GM12875 (cell line): ENCODE measurements at regions not wholly inside any gene's neighbourhood (a gene's known extent, or its start where the extent isn't known, plus 50 kb on each side); places are given as distances from the start of the nearest gene placed in this dataset.
A peak's percentile ranks its signal among the peaks of the same experiment; 100 is the strongest.

ENCODE experiments used
- H3K4me3 ChIP-seq: one replicate; pipeline ENCODE4 v1.5.1; 2011; ENCODE audit warnings: low read depth, low read length, control low read depth
- TF ChIP-seq, protein P1 (sequence below): IDR thresholded peaks from 2 replicates; pipeline ENCODE4 v1.5.1; 2011; ENCODE audit warnings: low read depth, mild to moderate bottlenecking, control low read depth, inconsistent platforms, low read length, moderate library complexity, borderline replicate concordance; ENCODE audit not compliant: insufficient read depth

DNA sequence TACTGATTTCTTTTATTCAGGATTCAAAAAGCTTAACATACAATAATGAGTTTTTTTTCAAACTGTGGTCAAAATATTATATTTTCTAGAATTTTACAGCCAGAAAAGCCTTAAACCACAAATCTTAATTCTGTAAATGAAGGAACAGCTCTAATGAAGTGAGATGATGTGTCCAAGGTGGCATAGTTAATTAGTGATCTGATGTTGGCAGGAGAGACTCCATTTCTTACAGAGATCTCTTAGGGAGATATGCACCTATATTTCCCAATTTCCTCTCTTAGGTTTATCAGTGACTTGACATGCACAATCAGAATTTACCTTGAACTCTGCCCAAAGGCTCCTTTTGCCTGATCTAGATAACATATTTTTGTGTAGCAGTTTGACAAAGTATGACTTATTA is 211.1 kb upstream of the ZNF804B start:
- no peak overlapping the region for H3K4me3 ChIP-seq
- TF ChIP-seq, protein P1, sequence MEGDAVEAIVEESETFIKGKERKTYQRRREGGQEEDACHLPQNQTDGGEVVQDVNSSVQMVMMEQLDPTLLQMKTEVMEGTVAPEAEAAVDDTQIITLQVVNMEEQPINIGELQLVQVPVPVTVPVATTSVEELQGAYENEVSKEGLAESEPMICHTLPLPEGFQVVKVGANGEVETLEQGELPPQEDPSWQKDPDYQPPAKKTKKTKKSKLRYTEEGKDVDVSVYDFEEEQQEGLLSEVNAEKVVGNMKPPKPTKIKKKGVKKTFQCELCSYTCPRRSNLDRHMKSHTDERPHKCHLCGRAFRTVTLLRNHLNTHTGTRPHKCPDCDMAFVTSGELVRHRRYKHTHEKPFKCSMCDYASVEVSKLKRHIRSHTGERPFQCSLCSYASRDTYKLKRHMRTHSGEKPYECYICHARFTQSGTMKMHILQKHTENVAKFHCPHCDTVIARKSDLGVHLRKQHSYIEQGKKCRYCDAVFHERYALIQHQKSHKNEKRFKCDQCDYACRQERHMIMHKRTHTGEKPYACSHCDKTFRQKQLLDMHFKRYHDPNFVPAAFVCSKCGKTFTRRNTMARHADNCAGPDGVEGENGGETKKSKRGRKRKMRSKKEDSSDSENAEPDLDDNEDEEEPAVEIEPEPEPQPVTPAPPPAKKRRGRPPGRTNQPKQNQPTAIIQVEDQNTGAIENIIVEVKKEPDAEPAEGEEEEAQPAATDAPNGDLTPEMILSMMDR = no peak

GRCh38 chr7:88546808-88547207 is 212.7 kb upstream of the ZNF804B start:
- H3K4me3 ChIP-seq = no peak overlapping the region
- TF ChIP-seq, protein P1 = peak; percentile 59

DNA sequence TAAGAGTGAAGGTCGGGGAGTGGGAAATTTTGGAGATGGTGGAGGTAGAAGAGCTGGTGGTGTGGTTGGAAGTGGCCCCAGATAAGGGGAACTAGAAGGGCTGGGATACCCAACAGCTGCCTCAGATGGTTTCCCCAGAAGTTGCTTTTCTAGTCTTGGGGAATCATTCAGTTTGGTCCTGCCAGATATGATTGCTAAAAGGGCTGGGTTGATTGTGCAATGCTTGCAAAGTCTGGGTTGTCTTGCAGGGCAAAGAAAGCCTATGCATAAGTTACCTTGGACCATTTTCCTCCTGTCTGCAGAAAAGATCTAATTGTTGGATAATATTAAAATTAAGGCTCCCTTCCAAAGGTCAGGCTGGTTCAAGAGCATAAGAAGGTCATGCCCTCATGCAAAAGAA is 213.8 kb upstream of the ZNF804B start:
- TF ChIP-seq, protein P1 = no peak
- no peak overlapping the region for H3K4me3 ChIP-seq

- TF ChIP-seq, protein P1 = no peak
- H3K4me3 ChIP-seq = no peak overlapping the region
Measured at GRCh38 chr7:88540012-88540411, 219.5 kb upstream of the ZNF804B start.

- TF ChIP-seq, protein P1 = no peak
- H3K4me3 ChIP-seq = no peak overlapping the region
Measured at GRCh38 chr7:88539518-88539917, 220.0 kb upstream of the ZNF804B start.

- TF ChIP-seq, protein P1 = no peak
- no peak overlapping the region for H3K4me3 ChIP-seq
Measured at GRCh38 chr7:88523645-88524044, 217.0 kb upstream of the STEAP4 start.

DNA sequence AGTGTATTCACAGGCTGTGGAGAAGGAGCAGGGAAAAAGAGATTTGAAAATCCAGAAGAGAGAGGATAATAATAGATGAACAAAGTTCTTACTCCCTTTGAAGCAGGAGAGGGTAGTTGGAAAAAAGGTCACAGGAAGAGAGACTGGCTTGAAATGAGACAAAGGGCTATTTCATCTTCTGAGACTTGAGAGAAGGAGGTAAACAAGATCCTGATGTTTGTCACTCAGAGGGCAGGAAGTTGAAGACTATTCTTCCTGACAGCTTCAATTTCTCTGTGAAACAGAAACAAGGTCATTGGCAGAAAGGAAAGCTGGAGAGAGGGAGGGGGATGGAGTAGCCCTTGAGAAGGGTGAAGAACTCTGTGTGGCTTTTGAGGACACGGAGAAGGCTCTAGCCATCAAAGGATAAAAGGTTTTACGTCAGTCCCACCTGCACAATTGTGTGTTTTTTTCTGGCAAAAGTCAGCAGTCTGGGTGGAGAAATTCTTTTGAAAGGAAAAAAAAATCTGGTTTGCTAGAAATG is 216.1 kb upstream of the STEAP4 start:
- H3K4me3 ChIP-seq = no peak overlapping the region
- TF ChIP-seq, protein P1 = no peak
